Activated CD8-positive, alpha-beta memory T cell treated with anti-CD3 and anti-CD28 coated beads for 48 hours (primary cell): ENCODE measurements at regions not wholly inside any gene's neighbourhood (a gene's known extent, or its start where the extent isn't known, plus 50 kb on each side); places are given as distances from the start of the nearest gene placed in this dataset.
"Not testable (repeated sequence)": the region's sequence is repeated elsewhere in the genome, so short reads cannot be mapped to it uniquely, and the experiment has no call there.

Experiments
- DNase-seq, 3 experiments: peaks; one replicate each; pipeline ENCODE4 v3.0.0-alpha.2; 2020; ENCODE audit warnings: low read depth in 2 of 3, low spot score in 2 of 3

DNA sequence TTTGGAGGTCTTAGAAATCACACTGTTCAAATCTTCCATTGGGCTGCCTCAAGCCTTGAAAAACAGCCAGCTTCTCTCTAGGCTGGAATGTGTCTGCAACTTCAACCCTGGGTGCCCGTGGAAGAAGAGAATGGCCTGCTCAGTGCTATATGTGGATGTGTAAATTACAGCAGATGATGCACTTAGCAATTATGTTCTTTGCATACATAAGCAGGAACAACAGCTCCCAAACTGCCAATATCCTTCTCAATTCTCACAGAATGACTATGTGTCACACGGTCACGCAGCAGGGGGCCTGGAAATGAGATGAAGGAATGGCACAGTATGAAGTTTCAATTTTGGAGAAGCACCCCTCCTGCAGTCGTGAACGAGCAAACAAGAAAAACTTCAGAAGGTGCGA lies 175.2 kb upstream of the SMARCA2 start:
- no peak for DNase-seq

- DNase-seq = no peak
Observed at GRCh38 chr9:1845425-1845824, 169.7 kb upstream of the SMARCA2 start.

DNA sequence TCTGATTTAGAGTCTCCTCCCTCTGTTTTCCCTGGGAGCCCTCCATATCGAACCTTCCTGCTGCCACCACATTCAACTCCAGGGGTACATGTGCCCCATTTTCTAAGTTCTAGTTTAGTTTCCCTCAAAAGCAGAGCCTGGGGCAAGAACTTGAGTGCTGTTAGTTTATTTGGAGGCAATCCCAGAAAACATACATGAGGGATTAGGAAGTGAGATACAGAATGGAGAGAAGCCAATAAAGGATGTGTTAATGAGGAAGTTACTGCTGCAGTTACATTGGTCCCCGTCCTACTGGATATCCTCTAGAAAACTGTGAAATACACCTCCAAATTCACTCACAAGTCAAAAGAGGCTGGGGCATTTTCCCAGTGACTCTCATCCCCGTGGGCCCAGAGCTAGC lies 159.4 kb upstream of the SMARCA2 start:
- DNase-seq = no peak

GRCh38 chr9:1857808-1858207 lies 157.3 kb upstream of the SMARCA2 start:
- no peak for DNase-seq

GRCh38 chr9:1869843-1870242 lies 145.3 kb upstream of the SMARCA2 start:
- DNase-seq = no peak

- DNase-seq = no peak
Observed at GRCh38 chr9:1870915-1871314, 144.2 kb upstream of the SMARCA2 start.

DNA sequence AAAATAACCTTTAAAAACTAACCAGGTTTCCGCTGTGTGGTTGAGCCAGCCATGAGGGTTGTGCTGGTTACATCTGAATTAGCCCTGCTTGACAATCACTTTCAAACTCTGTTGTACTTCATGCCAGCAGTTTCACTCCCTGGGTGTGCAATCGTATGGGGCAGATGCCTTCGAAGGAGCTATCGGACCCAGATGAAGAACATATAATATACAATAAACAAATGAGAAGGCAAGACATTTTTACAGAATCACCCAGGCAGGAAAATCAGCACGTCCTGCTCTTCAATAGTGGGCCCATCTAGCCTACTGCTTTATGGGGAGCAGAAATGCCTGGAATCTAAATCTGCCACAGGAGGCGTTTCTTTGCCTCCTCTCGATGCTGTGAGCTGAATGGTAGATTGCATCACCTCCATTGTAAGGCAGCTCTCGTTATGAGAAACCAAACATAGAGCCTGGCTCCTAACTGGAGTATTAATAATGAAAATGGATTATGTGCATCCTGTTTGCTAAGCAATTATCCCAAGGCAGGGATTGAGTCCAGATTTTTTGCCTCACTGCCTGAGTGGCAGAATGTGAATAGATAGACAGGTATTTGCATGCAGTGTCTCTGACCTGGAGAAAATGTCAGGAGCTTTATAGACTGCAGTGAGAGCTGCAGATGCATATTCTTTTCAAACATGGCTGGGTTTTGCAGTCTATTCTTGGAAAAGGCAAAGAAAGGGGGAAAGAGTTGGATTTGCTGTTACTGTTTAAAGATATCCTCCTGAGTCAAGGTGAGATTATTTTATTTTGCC lies 143.3 kb upstream of the SMARCA2 start:
- no peak for DNase-seq

GRCh38 chr9:1875251-1875851 lies 139.8 kb upstream of the SMARCA2 start:
- no peak for DNase-seq

DNA sequence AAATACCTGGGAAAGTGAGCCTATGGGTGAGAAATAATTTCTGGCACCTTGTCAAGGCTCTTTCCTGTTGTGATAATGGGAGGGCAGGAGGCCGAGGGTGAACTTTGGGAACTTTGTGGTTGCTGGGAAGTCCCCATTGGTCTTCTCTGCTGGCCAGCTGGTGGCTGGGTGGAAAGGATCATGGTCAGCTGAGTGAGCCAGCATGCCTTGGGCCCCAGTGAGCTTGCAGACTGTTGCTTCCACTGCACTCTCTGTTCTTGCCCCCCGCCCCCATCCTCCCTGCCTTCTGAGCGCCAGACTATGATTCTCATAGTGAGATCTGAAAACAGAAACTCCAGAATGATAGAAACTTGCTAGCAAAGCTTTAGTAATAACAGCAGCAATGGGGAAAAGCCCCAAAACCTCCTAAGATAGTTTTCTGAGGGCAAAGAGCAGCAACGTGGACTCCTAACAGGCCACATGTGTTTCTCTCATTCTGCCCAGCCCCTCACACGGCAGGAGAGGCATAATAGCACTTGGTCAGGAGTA lies 139.2 kb upstream of the SMARCA2 start:
- peak; percentile 17 to 50 (median 32) for DNase-seq

- DNase-seq = no peak
Observed at GRCh38 chr9:1876891-1877496, 138.2 kb upstream of the SMARCA2 start.

- no peak for DNase-seq
Observed at GRCh38 chr9:1877951-1878350, 137.2 kb upstream of the SMARCA2 start.

GRCh38 chr9:1878811-1879210 lies 136.3 kb upstream of the SMARCA2 start:
- DNase-seq = no peak

DNA sequence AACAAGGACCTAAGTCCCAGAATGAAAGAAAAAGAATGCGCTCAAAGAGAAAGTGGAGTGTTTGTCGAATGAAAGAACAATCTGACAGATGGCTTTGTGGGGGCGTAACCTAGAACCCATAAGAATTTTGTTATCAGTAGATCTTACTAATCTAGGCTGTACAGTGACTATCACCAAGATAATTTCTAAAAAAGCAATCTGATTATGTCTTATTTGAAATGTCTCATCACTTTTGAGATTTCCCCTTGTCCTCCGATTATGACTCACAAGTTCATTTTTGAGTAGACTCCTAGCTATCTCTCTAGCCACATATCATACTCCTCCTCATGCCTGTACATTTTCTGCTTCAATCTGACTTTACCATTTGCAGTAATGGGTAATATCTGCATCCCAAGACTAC lies 135.6 kb upstream of the SMARCA2 start:
- no peak for DNase-seq

GRCh38 chr9:1880038-1880565 lies 135.0 kb upstream of the SMARCA2 start:
- DNase-seq = no peak

DNA sequence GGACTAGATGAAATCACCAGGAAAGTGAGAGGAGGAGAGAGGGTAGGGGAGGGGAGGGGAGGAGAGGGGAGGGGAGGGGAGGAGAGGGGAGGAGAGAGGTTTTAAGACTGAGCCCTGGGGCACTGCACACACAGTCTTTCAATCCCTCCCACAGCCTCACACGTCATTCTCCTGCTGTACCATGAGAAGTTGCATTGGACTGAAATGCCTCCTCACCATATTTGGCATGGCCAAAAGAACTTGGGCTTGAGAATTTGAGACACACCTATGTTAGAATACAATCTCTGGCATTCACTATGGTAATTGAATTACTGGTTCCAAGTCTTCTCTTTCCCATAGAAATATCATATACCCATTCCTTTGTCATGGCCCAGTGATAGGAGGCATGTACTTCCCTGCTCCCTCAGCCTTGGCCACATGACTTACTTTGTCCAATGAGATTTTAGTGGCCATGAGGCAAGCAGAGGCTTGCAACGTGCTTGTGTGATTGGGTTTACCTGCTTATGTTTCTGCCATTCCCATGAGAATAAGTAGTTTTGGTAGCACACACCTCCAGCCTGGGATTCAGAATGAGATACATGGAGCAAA lies 133.3 kb upstream of the SMARCA2 start:
- no peak for DNase-seq

DNA sequence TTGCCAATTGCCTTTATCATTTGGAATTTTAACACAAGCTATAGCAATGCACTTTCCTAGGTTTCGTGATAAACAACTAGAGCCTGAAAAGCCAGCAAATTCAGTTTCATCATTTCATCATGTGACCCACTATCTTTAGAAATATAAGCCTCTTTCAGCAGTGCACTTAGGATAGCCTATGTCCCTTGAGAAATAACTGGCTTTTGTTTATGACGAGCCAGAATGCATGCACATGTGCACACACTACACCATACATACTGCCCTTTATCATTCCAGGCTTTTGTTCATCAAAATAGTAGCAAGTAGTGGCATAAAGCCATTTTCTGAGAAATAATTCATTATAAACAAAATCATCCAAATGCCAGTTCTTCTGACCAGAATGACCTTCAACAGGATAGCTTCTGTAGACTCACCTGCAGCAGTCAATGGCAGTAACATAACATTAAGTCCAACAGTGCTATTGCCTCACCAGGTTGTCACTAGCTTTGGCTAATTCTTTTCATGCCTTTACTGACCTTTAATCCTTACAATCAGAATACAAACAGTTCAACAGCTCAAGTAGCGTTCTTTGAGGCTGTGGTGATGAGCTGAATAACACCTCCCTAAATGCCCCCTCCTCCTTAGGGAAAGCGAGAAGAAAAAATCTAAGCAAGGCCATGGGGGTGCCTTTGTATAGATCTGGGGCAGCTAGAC lies 132.3 kb upstream of the SMARCA2 start:
- no peak for DNase-seq

- DNase-seq = no peak
Observed at GRCh38 chr9:1890201-1890600, 124.9 kb upstream of the SMARCA2 start.

DNA sequence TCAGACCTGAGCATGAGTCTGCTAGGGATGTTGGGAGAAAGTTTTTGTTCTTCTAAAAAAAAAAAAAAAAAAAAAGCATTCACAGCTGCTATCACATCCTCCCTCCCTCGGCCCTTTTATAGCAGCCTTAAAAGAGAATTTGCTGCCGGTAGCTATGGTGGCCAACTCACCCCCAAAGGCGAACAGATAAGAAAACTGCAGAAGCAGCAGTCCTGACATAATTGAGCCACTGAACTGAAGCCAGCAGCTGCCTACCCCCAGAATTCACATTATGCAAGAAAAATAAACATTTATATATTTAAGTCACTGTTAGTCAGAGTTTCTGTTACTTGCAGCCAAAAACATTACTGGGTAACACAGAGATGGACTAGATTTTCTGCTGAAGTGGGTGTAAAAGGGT lies 124.3 kb upstream of the SMARCA2 start:
- no peak for DNase-seq

GRCh38 chr9:1903080-1903704 lies 112.0 kb upstream of the SMARCA2 start:
- not testable (repeated sequence) for DNase-seq

DNA sequence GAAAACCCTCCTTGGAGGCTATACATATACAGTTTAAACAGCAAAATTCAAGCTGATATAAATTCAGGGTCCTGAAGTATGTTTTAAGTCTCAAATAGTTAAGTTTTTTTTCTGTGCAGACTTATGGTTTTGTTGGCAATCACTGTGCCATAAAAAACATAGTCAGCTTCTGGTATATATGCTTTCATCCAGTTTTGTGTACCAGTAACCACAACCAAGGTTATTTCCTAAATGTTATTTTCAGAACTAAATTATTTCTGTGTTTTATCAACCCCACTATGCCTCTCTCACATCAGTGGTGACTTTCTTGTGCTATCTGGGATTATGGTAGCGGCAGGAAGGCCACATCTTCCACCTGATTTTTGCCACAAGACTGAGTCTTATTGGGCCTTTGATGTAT lies 107.7 kb upstream of the SMARCA2 start:
- DNase-seq = no peak

GRCh38 chr9:1909322-1909721 lies 105.8 kb upstream of the SMARCA2 start:
- no peak for DNase-seq
